SK-N-MC (cell line): ENCODE measurements at regions not wholly inside any gene's neighbourhood (a gene's known extent, or its start where the extent isn't known, plus 50 kb on each side); places are given as distances from the start of the nearest gene placed in this dataset.
"Not testable (repeated sequence)": the region's sequence is repeated elsewhere in the genome, so short reads cannot be mapped to it uniquely, and the experiment has no call there.

Source experiments
- DNase-seq: peaks from one replicate; pipeline ENCODE4 v3.0.0-alpha.2; 2011; ENCODE audit warnings: low read depth, low spot score
- H3K27ac ChIP-seq: fragments of 200-600 bp; sonication (generic); 2 replicates; pipeline ENCODE4 v1.5.1; 2016; ENCODE audit warnings: mixed run types
- H3K36me3 ChIP-seq: fragments of 200-600 bp; sonication (generic); 2 replicates; pipeline ENCODE4 v1.6.1; 2017; ENCODE audit warnings: antibody characterized with exemption, low read length, mixed read lengths; ENCODE audit not compliant: insufficient read depth
- H3K4me3 ChIP-seq: fragments of 200-600 bp; sonication (generic); 2 replicates; pipeline ENCODE4 v1.5.1; 2016
- H3K9ac ChIP-seq: fragments of 200-600 bp; sonication (generic); 2 replicates; pipeline ENCODE4 v1.8.0; 2017; ENCODE audit warnings: mixed run types, mixed read lengths; ENCODE audit not compliant: insufficient read length
- H3K9me3 ChIP-seq: fragments of 200-600 bp; sonication (generic); 2 replicates; pipeline ENCODE4 v1.6.1; 2017; ENCODE audit warnings: low read depth, mild to moderate bottlenecking, antibody characterized with exemption, low read length, moderate library complexity, mixed read lengths
- EZH2 ChIP-seq: fragments of 200-600 bp; sonication (generic); IDR thresholded peaks from one replicate; pipeline ENCODE4 v1.6.1; 2017; ENCODE audit warnings: antibody characterized with exemption
- FOXP2 ChIP-seq: optimal IDR thresholded peaks from 2 replicates; pipeline ENCODE3; 2011; ENCODE audit warnings: mild to moderate bottlenecking, moderate library complexity; ENCODE audit not compliant: insufficient read depth; ENCODE audit errors: extremely low read length, control extremely low read depth
- POLR2AphosphoS5 ChIP-seq: IDR thresholded peaks from 2 replicates; pipeline ENCODE4 v1.6.1; 2012; ENCODE audit warnings: mild to moderate bottlenecking, low read depth, low read length, borderline replicate concordance

- TF ChIP-seq POLR2AphosphoS5 (no peak), EZH2 (no peak), FOXP2 (no peak)
- no peak for DNase-seq
- no peak overlapping the region for H3K4me3 ChIP-seq
- H3K36me3 ChIP-seq: no peaks in the 10 kb centered on the region
- H3K27ac ChIP-seq: no peak overlapping the region
- no peak overlapping the region for H3K9ac ChIP-seq
- H3K9me3 ChIP-seq: no peaks in the 10 kb centered on the region
These were observed 266.6 kb downstream of the ADGRD1 start for GRCh38 chr12:131220331-131220685.

GRCh38 chr12:131221061-131221956 lies 267.6 kb downstream of the ADGRD1 start:
- no peak overlapping the region; the same call in 1 of the 2 replicates for H3K27ac ChIP-seq
- no peak overlapping the region for H3K9ac ChIP-seq
- H3K4me3 ChIP-seq: no peak overlapping the region
- no peaks in the 10 kb centered on the region for H3K9me3 ChIP-seq
- no peaks in the 10 kb centered on the region for H3K36me3 ChIP-seq
- no peak for DNase-seq
- TF ChIP-seq FOXP2 (no peak), POLR2AphosphoS5 (no peak), EZH2 (no peak)

GRCh38 chr12:131221957-131222328 lies 268.2 kb downstream of the ADGRD1 start:
- H3K4me3 ChIP-seq: peak overlapping the region; percentile 54
- no peak for DNase-seq
- H3K36me3 ChIP-seq: no peaks in the 10 kb centered on the region
- peak overlapping the region; percentile 55; the same call in 1 of the 2 replicates for H3K27ac ChIP-seq
- no peak overlapping the region for H3K9ac ChIP-seq
- H3K9me3 ChIP-seq: no peaks in the 10 kb centered on the region
- TF ChIP-seq FOXP2 (no peak), EZH2 (no peak), POLR2AphosphoS5 (no peak)

GRCh38 chr12:131222329-131223139 lies 268.8 kb downstream of the ADGRD1 start:
- peak; percentile 44 for DNase-seq
- Histone ChIP-seq H3K36me3 (no peaks in the 10 kb centered on the region), H3K4me3 (peak overlapping the region; percentile 54), H3K9ac (no peak overlapping the region), H3K9me3 (no peaks in the 10 kb centered on the region), H3K27ac (peak overlapping the region; percentile 55; the same call in 1 of the 2 replicates)
- TF ChIP-seq FOXP2 (no peak), POLR2AphosphoS5 (no peak)

GRCh38 chr12:131223171-131223761 lies 269.6 kb downstream of the ADGRD1 start:
- TF ChIP-seq EZH2 (no peak), POLR2AphosphoS5 (no peak)
- Histone ChIP-seq H3K4me3 (no peak overlapping the region), H3K27ac (no peak overlapping the region), H3K9ac (no peak overlapping the region), H3K9me3 (no peaks in the 10 kb centered on the region), H3K36me3 (no peaks in the 10 kb centered on the region)
- no peak for DNase-seq

- H3K9me3 ChIP-seq: no peaks in the 10 kb centered on the region
These were observed 270.1 kb downstream of the ADGRD1 start for GRCh38 chr12:131223791-131224225.

GRCh38 chr12:131224226-131225065 lies 270.7 kb downstream of the ADGRD1 start:
- not testable (repeated sequence) for H3K27ac ChIP-seq, DNase-seq, H3K36me3 ChIP-seq, H3K4me3 ChIP-seq, H3K9ac ChIP-seq, H3K9me3 ChIP-seq

More at GRCh38 chr12:131223791-131224225, 270.1 kb downstream of the ADGRD1 start:
- no peak for DNase-seq
- no peaks in the 10 kb centered on the region for H3K36me3 ChIP-seq
- H3K4me3 ChIP-seq: no peak overlapping the region
- TF ChIP-seq EZH2 (no peak), FOXP2 (no peak)
- H3K9ac ChIP-seq: no peak overlapping the region
- H3K27ac ChIP-seq: no peak overlapping the region

- H3K4me3 ChIP-seq, H3K9ac ChIP-seq, H3K36me3 ChIP-seq, H3K9me3 ChIP-seq, H3K27ac ChIP-seq, DNase-seq: not testable (repeated sequence)
These were observed 271.3 kb downstream of the ADGRD1 start for GRCh38 chr12:131225066-131225380.
